ENCODE measurements at regions not wholly inside any gene's neighbourhood (a gene's known extent, or its start where the extent isn't known, plus 50 kb on each side); places are given as distances from the start of the nearest gene placed in this dataset.
"Not testable (repeated sequence)": the region's sequence is repeated elsewhere in the genome, so short reads cannot be mapped to it uniquely, and the experiment has no call there.

DNA sequence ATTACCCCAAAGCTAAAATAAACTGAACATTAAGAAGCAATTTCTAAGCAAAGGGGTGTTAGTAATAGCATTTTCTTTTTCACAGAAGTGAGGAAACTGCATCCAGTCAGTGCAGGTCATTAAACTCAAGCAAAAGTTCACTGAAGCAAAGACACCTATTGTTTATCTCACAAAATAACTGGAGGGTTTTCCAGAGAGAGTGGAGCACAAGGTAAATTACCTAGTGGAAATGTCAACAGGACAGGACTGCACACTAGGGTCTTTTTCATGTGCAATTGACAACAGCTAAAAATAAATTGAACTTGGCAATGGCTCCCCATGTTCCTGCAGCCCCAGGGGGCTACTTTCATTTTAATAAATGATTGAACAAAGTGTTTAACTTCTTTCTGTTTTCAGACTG lies 742.0 kb downstream of the GALC start:
- no peak for DNase-seq (ENCODE audit: low read depth)
- H3K4me3 ChIP-seq (ENCODE audit: low read depth, low read length), result no peak overlapping the region
- TF ChIP-seq, protein P1, sequence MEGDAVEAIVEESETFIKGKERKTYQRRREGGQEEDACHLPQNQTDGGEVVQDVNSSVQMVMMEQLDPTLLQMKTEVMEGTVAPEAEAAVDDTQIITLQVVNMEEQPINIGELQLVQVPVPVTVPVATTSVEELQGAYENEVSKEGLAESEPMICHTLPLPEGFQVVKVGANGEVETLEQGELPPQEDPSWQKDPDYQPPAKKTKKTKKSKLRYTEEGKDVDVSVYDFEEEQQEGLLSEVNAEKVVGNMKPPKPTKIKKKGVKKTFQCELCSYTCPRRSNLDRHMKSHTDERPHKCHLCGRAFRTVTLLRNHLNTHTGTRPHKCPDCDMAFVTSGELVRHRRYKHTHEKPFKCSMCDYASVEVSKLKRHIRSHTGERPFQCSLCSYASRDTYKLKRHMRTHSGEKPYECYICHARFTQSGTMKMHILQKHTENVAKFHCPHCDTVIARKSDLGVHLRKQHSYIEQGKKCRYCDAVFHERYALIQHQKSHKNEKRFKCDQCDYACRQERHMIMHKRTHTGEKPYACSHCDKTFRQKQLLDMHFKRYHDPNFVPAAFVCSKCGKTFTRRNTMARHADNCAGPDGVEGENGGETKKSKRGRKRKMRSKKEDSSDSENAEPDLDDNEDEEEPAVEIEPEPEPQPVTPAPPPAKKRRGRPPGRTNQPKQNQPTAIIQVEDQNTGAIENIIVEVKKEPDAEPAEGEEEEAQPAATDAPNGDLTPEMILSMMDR (conservative IDR thresholded peaks at IDR 0.05; ENCODE audit: low read depth, low read length), result no peak

DNA sequence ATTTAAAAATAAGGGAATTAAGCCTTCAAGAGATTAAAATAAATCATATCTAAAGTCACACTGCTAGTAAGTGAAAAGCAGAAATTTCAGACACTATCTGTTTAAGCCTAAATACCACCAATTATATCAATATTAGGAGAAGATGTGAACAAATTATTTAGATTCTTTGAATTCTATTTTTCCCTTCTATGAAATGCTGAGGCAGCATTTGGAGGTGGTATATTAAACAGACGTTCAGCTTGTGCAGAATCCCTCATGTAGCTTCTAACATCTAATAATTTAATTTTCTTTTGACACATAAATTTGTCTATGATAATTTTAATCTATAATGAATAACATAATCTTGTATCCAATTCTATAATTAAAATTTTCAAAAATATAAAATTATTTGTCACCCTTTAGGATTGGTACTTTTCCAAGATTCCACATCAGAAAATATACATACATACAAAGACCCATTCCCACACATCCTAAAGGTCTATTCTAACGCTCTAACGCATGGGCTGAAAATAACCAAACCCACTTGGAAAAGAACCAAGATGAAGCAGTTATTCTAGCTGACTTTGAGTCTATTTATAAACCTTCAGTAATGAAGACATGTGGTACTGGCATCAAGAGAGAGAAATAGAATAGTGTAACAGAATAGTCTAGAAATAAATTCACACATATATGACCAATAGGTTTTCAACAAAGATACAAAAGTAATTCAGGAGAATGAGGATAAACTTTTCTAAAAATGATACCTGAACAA lies 751.8 kb downstream of the GALC start:
- TF ChIP-seq, protein P1 (conservative IDR thresholded peaks at IDR 0.05; ENCODE audit: low read depth, low read length), result no peak
- no peak overlapping the region for H3K4me3 ChIP-seq (ENCODE audit: low read depth, low read length)
- no peak for DNase-seq (ENCODE audit: low read depth)

DNA sequence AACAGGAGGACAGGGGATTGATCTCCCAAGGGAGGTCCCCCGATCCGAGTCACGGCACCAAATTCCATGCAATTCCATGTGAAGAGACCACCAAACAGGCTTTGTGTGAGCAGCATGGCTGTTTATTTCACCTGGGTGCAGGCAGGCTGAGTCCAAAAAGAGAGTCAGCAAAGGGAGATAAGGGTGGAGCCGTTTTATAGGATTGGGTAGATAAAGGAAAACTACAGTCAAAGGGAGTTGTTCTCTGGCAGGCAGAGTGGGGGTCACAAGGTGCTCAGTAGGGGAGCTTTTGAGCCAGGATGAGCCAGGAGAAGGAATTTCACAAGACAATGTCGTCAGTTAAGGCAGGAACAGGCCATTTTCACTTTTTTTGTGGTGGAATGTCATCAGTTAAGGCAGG lies 752.7 kb downstream of the GALC start:
- not testable (repeated sequence) for DNase-seq (ENCODE audit: low read depth); H3K4me3 ChIP-seq (ENCODE audit: low read depth, low read length)

DNA sequence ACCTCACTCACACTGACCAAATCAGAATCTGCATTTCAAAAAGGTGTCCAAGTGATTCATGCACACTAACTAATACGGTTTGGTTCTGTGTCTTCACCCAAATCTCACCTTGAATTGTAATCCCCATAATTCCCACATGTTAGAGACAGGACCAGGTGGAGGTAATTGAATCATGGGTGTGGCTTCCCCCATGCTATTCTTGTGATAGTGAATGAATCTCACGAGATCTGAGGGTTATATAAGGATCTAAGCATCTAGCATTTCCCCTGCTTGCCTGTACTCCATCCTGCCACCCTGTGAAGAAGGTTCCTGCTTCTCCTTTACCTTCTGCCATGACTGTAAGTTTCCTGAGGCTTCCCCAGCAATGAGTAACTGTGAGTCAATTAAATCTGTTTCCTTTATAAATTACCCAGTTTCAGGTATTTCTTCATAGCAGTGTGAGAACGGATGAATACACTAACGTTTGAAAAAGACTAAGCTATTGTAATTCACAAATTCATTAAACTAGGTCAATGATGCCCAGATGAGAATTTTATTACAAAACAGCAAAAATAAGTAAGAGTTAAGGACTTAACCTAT lies 759.1 kb downstream of the GALC start:
- TF ChIP-seq, protein P1 (conservative IDR thresholded peaks at IDR 0.05; ENCODE audit: low read depth, low read length), result no peak
- DNase-seq (ENCODE audit: low read depth), result no peak
- H3K4me3 ChIP-seq (ENCODE audit: low read depth, low read length), result no peak overlapping the region

DNA sequence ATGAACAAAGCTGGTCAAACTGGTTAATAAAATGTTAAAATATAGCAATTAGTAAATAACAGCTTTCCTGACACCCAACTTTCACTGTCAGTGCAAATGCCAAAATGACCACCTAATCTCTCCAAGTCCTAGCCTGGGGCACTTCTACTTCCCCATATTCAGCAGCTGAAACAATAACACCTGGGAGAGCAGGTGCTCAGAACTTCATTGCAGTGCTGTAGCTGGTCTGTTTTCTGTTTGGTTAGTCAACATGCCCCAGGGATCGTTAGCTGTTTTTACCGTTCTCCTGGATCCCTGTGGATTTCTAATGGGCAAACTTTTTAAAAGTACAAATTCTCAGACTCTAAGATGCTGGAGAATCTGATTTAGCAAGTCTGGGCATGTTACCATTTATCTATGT lies 759.7 kb downstream of the GALC start:
- no peak overlapping the region for H3K4me3 ChIP-seq (ENCODE audit: low read depth, low read length)
- TF ChIP-seq, protein P1 (conservative IDR thresholded peaks at IDR 0.05; ENCODE audit: low read depth, low read length), result no peak
- DNase-seq (ENCODE audit: low read depth), result no peak

DNA sequence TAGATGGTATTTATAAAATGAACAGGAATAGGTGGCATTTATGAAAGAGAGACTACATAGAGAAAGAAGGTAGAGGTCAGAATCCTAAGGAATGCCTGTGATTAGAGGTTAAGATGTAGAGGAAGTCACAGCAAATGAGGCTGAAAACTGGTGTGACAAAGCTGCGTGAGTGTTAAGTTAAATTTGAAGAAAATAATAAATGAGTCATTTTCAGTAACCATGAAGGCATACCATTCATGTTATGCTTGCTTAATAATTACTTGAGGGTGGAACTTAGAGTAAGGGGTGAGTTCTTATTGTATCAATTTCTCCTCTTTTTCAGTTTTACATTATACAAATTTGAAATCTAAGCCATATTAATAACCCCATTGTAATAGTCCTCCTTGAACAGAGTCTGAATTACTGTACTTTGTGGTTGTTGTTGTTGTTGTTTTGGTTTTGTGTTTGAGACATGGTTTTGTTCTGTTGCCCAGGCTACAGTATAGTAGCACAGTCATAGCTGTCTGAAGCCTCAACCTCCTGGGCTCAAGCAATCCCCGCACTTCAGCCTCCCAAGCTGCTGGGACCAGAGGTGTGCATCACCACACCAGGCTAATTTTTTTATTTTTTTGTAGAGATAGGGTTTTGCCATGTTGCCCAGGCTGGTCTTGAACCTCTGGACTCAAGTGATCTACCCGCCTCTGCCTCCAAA lies 761.5 kb downstream of the GALC start:
- H3K4me3 ChIP-seq (ENCODE audit: low read depth, low read length), result no peak overlapping the region
- DNase-seq (ENCODE audit: low read depth), result no peak
- TF ChIP-seq, protein P1 (conservative IDR thresholded peaks at IDR 0.05; ENCODE audit: low read depth, low read length), result no peak

DNA sequence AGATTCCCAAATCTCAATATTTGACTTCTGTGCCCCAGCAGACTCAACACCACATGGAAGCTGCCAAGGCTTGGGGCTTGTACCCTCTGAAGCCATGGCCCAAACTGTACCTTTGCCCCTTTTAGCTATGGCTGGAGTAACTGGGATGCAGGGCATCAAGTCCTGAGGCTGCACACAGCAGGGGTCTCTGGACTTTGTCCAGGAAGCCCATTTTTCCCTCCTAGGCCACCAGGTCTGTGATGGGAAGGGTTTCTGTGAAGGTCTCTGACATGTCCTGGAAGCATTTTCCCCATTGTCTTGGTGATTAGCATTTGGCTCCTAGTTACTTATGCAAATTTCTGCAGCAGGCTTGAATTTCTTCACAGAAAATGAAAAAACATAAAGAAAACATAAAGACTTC lies 762.3 kb downstream of the GALC start:
- H3K4me3 ChIP-seq (ENCODE audit: low read depth, low read length), result no peak overlapping the region
- TF ChIP-seq, protein P1 (conservative IDR thresholded peaks at IDR 0.05; ENCODE audit: low read depth, low read length), result no peak
- no peak for DNase-seq (ENCODE audit: low read depth)
